ENCODE measurements at regions not wholly inside any gene's neighbourhood (a gene's known extent, or its start where the extent isn't known, plus 50 kb on each side); places are given as distances from the start of the nearest gene placed in this dataset.

- Histone ChIP-seq H3K4me1 (ENCODE audit: control insufficient read depth in 4 of 4, insufficient read depth in 4 of 4, low read length in 3 of 4) (no peaks in the 10 kb centered on the region), H3K27ac (ENCODE audit: low read depth in 1 of 2, low read length in 2 of 2) (peak overlapping the region in 1 of 2 donors; percentile 43), H3K9ac (ENCODE audit: low read depth in 1 of 2, low read length in 2 of 2) (no peak overlapping the region), H3K4me3 (ENCODE audit: low read depth in 1 of 3, low read length in 3 of 3) (no peak overlapping the region), H3K9me3 (ENCODE audit: control insufficient read depth in 4 of 4, low read length in 3 of 4) (no peaks in the 10 kb centered on the region), H3K36me3 (ENCODE audit: control insufficient read depth in 4 of 4, insufficient read depth in 3 of 4, low read depth in 1 of 4, low read length in 3 of 4) (no peaks in the 10 kb centered on the region), H3K27me3 (ENCODE audit: control insufficient read depth in 4 of 4, insufficient read depth in 4 of 4, low read length in 3 of 4) (no peaks in the 10 kb centered on the region)
- no peak for TF ChIP-seq ZBTB33 (IDR thresholded peaks at IDR 0.05)
- peak; percentile 14 for TF ChIP-seq NR2F2 (IDR thresholded peaks at IDR 0.05)
- no peak for DNase-seq (ENCODE audit: low spot score)
- WGBS: 54% methylated on average over 5 of the region's 5 CpGs
Measured at GRCh38 chr4:55175779-55176231, 50.4 kb upstream of the KDR start.

DNA sequence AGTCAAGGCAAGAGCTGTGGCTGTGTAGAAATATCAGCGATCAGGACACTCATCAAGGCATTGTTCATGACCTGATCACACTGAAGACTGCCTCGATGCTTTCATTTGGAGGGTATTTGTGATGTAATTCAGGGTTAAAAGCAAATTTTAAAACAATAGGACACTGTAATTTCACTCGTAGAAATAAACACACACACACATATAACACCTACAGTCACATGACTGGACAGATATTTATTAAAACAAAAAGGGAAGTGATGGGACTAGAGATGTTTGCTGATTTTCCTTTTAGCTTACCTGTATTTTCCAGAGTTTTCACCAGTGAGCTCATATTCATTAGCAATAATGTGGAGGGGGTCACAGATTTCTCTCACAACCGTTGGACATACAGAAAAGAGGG is 51.1 kb upstream of the KDR start:
- Histone ChIP-seq H3K4me1 (ENCODE audit: control insufficient read depth in 4 of 4, insufficient read depth in 4 of 4, low read length in 3 of 4) (no peaks in the 10 kb centered on the region), H3K36me3 (ENCODE audit: control insufficient read depth in 4 of 4, insufficient read depth in 3 of 4, low read depth in 1 of 4, low read length in 3 of 4) (no peaks in the 10 kb centered on the region), H3K4me3 (ENCODE audit: low read depth in 1 of 3, low read length in 3 of 3) (no peak overlapping the region), H3K27me3 (ENCODE audit: control insufficient read depth in 4 of 4, insufficient read depth in 4 of 4, low read length in 3 of 4) (no peaks in the 10 kb centered on the region), H3K9me3 (ENCODE audit: control insufficient read depth in 4 of 4, low read length in 3 of 4) (no peaks in the 10 kb centered on the region), H3K27ac (ENCODE audit: low read depth in 1 of 2, low read length in 2 of 2) (no peak overlapping the region), H3K9ac (ENCODE audit: low read depth in 1 of 2, low read length in 2 of 2) (no peak overlapping the region)
- no peak for DNase-seq (ENCODE audit: low spot score)
- TF ChIP-seq RAD21 (IDR thresholded peaks at IDR 0.05) (no peak), FOXA1 (IDR thresholded peaks at IDR 0.05) (no peak), FOXA2 (IDR thresholded peaks at IDR 0.05) (no peak), NR2F2 (IDR thresholded peaks at IDR 0.05) (no peak), TAF1 (conservative IDR thresholded peaks at IDR 0.05) (no peak), YY1 (IDR thresholded peaks at IDR 0.05) (no peak), SP1 (IDR thresholded peaks at IDR 0.05) (no peak), HNF4G (IDR thresholded peaks at IDR 0.05) (no peak), EGR1 (IDR thresholded peaks at IDR 0.05; ENCODE audit: low read depth in 2 of 2) (no peak), RXRA (IDR thresholded peaks at IDR 0.05) (no peak), ZBTB33 (IDR thresholded peaks at IDR 0.05) (no peak), GABPA (IDR thresholded peaks at IDR 0.05 in 1 of 2, conservative IDR thresholded peaks at IDR 0.05 in 1 of 2) (no peak), HNF4A (conservative IDR thresholded peaks at IDR 0.05) (no peak), JUND (IDR thresholded peaks at IDR 0.05) (no peak)
- TF ChIP-seq, protein P1, sequence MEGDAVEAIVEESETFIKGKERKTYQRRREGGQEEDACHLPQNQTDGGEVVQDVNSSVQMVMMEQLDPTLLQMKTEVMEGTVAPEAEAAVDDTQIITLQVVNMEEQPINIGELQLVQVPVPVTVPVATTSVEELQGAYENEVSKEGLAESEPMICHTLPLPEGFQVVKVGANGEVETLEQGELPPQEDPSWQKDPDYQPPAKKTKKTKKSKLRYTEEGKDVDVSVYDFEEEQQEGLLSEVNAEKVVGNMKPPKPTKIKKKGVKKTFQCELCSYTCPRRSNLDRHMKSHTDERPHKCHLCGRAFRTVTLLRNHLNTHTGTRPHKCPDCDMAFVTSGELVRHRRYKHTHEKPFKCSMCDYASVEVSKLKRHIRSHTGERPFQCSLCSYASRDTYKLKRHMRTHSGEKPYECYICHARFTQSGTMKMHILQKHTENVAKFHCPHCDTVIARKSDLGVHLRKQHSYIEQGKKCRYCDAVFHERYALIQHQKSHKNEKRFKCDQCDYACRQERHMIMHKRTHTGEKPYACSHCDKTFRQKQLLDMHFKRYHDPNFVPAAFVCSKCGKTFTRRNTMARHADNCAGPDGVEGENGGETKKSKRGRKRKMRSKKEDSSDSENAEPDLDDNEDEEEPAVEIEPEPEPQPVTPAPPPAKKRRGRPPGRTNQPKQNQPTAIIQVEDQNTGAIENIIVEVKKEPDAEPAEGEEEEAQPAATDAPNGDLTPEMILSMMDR (IDR thresholded peaks at IDR 0.05; ENCODE audit: low read depth, low read length, missing input control): no peak
- TF ChIP-seq, protein P2, sequence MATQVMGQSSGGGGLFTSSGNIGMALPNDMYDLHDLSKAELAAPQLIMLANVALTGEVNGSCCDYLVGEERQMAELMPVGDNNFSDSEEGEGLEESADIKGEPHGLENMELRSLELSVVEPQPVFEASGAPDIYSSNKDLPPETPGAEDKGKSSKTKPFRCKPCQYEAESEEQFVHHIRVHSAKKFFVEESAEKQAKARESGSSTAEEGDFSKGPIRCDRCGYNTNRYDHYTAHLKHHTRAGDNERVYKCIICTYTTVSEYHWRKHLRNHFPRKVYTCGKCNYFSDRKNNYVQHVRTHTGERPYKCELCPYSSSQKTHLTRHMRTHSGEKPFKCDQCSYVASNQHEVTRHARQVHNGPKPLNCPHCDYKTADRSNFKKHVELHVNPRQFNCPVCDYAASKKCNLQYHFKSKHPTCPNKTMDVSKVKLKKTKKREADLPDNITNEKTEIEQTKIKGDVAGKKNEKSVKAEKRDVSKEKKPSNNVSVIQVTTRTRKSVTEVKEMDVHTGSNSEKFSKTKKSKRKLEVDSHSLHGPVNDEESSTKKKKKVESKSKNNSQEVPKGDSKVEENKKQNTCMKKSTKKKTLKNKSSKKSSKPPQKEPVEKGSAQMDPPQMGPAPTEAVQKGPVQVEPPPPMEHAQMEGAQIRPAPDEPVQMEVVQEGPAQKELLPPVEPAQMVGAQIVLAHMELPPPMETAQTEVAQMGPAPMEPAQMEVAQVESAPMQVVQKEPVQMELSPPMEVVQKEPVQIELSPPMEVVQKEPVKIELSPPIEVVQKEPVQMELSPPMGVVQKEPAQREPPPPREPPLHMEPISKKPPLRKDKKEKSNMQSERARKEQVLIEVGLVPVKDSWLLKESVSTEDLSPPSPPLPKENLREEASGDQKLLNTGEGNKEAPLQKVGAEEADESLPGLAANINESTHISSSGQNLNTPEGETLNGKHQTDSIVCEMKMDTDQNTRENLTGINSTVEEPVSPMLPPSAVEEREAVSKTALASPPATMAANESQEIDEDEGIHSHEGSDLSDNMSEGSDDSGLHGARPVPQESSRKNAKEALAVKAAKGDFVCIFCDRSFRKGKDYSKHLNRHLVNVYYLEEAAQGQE (IDR thresholded peaks at IDR 0.05): no peak
- TF ChIP-seq, protein P3, sequence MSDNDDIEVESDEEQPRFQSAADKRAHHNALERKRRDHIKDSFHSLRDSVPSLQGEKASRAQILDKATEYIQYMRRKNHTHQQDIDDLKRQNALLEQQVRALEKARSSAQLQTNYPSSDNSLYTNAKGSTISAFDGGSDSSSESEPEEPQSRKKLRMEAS (IDR thresholded peaks at IDR 0.05): no peak
- TF ChIP-seq, protein P4, sequence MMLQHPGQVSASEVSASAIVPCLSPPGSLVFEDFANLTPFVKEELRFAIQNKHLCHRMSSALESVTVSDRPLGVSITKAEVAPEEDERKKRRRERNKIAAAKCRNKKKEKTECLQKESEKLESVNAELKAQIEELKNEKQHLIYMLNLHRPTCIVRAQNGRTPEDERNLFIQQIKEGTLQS (IDR thresholded peaks at IDR 0.05): no peak
- WGBS: 69% methylated on average over 4 of the region's 4 CpGs
